Heart left ventricle (tissue), 13 donors: ENCODE measurements at regions not wholly inside any gene's neighbourhood (a gene's known extent, or its start where the extent isn't known, plus 50 kb on each side); places are given as distances from the start of the nearest gene placed in this dataset.

ENCODE experiments used
- POLR2A ChIP-seq, 2 donors: fragments of 450-650 bp; IDR thresholded peaks; one replicate each; pipeline ENCODE4 v1.6.1; 2017; ENCODE audit warnings: antibody characterized with exemption in 2 of 2, mild to moderate bottlenecking in 2 of 2, moderate library complexity in 2 of 2
- TF ChIP-seq, protein P1 (sequence below), 12 donors: fragments of 200-600 bp; sonication (generic) in 4 of 12; IDR thresholded peaks; one replicate each; pipeline versions ENCODE4 v1.5.0 to v1.8.0; 2018 to 2022; ENCODE audit warnings: antibody characterized with exemption in 12 of 12, mild to moderate bottlenecking in 5 of 12
- donor health status: ischemic (EF 13 %, LVEDD 7.1; RV severe dilation, severe dysfunction).
- donor health status: DM: no; HTN: yes; CAD: no.
- donor health status: DM: no; HTN: no; CAD: no.
- donor health status: ischemic (EF 25% LVEDD 6.9; RV normal size, moderate dysfunction).
- donor health status: ischemic (EF 25% LVEDD 5.7; RV mildly dilated, moderate dysfunction).
- donor health status: ischemic (EF 35%, LVEDD 5.7; RV mildly dilated, moderate dysfunction).
- donor health status: nonischemic (EF 11% LVEDD 7.7; RV severe dilation, severe dysfunction).
- donor health status: DM: yes; HTN: yes; CAD: no.
- donor health status: PGD.
- donor health status: ischemic (EF 29% LVEDD 5.4; RV normal size, mild dysfunction).
- donor health status: nonischemic (EF 23%, LVEDD 6.1; RV moderate dilation, normal function).

DNA sequence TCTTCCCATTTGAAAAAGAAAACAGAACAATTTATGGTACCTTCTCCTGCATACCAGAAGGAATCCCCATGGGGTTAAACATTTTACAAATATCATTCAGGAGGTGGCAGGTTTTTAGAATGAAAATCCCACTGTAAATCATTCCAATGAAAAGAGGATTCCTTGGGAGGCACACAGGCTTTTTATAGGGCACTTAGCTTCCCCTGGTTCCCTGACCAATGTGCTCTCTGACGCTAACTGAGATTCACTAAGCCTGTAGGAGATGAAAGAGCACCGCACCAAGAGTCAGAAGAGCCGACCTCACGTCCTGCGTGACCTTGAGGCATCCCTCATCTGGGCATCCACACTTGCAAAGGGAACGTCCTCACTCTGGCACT lies 82.5 kb downstream of the CMPK2 start:
- TF ChIP-seq, protein P1, sequence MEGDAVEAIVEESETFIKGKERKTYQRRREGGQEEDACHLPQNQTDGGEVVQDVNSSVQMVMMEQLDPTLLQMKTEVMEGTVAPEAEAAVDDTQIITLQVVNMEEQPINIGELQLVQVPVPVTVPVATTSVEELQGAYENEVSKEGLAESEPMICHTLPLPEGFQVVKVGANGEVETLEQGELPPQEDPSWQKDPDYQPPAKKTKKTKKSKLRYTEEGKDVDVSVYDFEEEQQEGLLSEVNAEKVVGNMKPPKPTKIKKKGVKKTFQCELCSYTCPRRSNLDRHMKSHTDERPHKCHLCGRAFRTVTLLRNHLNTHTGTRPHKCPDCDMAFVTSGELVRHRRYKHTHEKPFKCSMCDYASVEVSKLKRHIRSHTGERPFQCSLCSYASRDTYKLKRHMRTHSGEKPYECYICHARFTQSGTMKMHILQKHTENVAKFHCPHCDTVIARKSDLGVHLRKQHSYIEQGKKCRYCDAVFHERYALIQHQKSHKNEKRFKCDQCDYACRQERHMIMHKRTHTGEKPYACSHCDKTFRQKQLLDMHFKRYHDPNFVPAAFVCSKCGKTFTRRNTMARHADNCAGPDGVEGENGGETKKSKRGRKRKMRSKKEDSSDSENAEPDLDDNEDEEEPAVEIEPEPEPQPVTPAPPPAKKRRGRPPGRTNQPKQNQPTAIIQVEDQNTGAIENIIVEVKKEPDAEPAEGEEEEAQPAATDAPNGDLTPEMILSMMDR (IDR thresholded peaks at IDR 0.05), result no peak
- TF ChIP-seq POLR2A (IDR thresholded peaks at IDR 0.05), result no peak
